K562 (cell line): ENCODE measurements at regions not wholly inside any gene's neighbourhood (a gene's known extent, or its start where the extent isn't known, plus 50 kb on each side); places are given as distances from the start of the nearest gene placed in this dataset.

Experiments used
- ATAC-seq: fragments of 200-7000 bp; cut with Tn5 transposase; 3 replicates; pipeline ENCODE4 v1.9.1; 2020; ENCODE audit warnings: moderate library complexity
- BruUV-seq: library from RNA; stranded (reverse); fragments of 400-500 nt; replicated peaks from 2 replicates; lab custom pipeline; 2021; lab: Mats Ljungman, UMichigan
- CTCF ChIA-PET: fragments of 300-600 bp; formaldehyde crosslinking; extraction: SDS; loops from one replicate; lab custom pipeline; 2021; ENCODE audit warnings: low intra/inter-chr PET ratio; lab: Yijun Ruan, JAX
- POLR2A ChIA-PET: fragments of 300-600, 350-650 bp; sonication (Branson Sonifier 250); formaldehyde crosslinking; extraction: SDS; loops from one replicate; lab custom pipeline; 2021; ENCODE audit warnings: antibody characterized with exemption, inconsistent platforms; lab: Yijun Ruan, JAX
- DNase-seq, 4 experiments: peaks; one replicate each; pipeline versions ENCODE4 v3.0.0 to v3.0.0-alpha.2; 2011 to 2018; ENCODE audit warnings: low spot score in 3 of 4, mixed read lengths in 3 of 4; ENCODE audit errors: extremely low read depth in 1 of 4
- FAIRE-seq: peaks from 2 replicates; lab custom pipeline; 2011; peaks lifted over from hg19 to GRCh38; lab: Jason Lieb, UNC
- H2AFZ ChIP-seq: 2 replicates; pipeline ENCODE4 v1.6.0; 2011; ENCODE audit warnings: low read depth, low read length, control low read depth, inconsistent platforms
- H3K27ac ChIP-seq: fragments of 200-600 bp; 3 replicates; pipeline ENCODE4 v1.8.0; 2011; ENCODE audit warnings: low read depth, mild to moderate bottlenecking, control low read depth, inconsistent platforms, low read length, moderate library complexity, mixed read lengths; ENCODE audit errors: extremely low read depth
- H3K27me3 ChIP-seq, 2 experiments: fragments of 300-600 bp in 1 of 2; 2 replicates in 1 of 2; 3 replicates in 1 of 2; pipeline versions ENCODE4 v1.6.0 to v1.8.0; 2011; ENCODE audit warnings: inconsistent platforms in 2 of 2, low read length in 2 of 2, mild to moderate bottlenecking in 1 of 2, mixed read lengths in 1 of 2, moderate library complexity in 1 of 2; ENCODE audit not compliant: control insufficient read depth in 2 of 2, insufficient read depth in 2 of 2
- H3K36me3 ChIP-seq: fragments of 300-600 bp; 3 replicates; pipeline ENCODE4 v1.8.0; 2011; ENCODE audit warnings: mild to moderate bottlenecking, low read length, inconsistent platforms; ENCODE audit not compliant: control insufficient read depth, insufficient read depth
- H3K4me1 ChIP-seq, 2 experiments: fragments of 200-600 bp in 1 of 2; replicated peaks in 1 of 2; 2 replicates in 1 of 2; 3 replicates in 1 of 2; pipeline versions ENCODE4 v1.5.1 to v1.8.0; 2011; ENCODE audit warnings: inconsistent platforms in 2 of 2, low read length in 2 of 2, mild to moderate bottlenecking in 1 of 2, mixed read lengths in 1 of 2, moderate library complexity in 1 of 2; ENCODE audit not compliant: control insufficient read depth in 2 of 2, insufficient read depth in 2 of 2
- H3K4me2 ChIP-seq: 2 replicates; pipeline ENCODE4 v1.6.1; 2011; ENCODE audit warnings: low read length, control low read depth, inconsistent platforms, mixed read lengths; ENCODE audit not compliant: insufficient read depth
- H3K4me3 ChIP-seq: fragments of 200-600 bp; sonication (generic), shearing (Covaris generic); 2 replicates; pipeline ENCODE4 v1.5.1; 2016; ENCODE audit warnings: control low read depth, inconsistent platforms
- H3K79me2 ChIP-seq: fragments of 200-600 bp; 3 replicates; pipeline ENCODE4 v1.8.0; 2011; ENCODE audit warnings: low read length, inconsistent platforms; ENCODE audit not compliant: control insufficient read depth, insufficient read depth
- H3K9ac ChIP-seq, 2 experiments: 2 replicates each; pipeline versions ENCODE4 v1.6.0 to v1.6.1; 2011; ENCODE audit warnings: low read depth in 2 of 2, low read length in 2 of 2, control low read depth in 1 of 2, inconsistent platforms in 1 of 2, mild to moderate bottlenecking in 1 of 2, mixed read lengths in 1 of 2; ENCODE audit not compliant: insufficient read depth in 1 of 2
- H3K9me1 ChIP-seq: one replicate; pipeline ENCODE4 v1.6.0; 2011; ENCODE audit warnings: inconsistent platforms, mild to moderate bottlenecking, low read length, moderate library complexity; ENCODE audit not compliant: control insufficient read depth, insufficient read depth
- H3K9me3 ChIP-seq: replicated peaks from 2 replicates; pipeline ENCODE4 v1.5.1; 2011; ENCODE audit warnings: low read depth, low read length, inconsistent platforms; ENCODE audit not compliant: control insufficient read depth, insufficient read depth
- H4K20me1 ChIP-seq: replicated peaks from 2 replicates; pipeline ENCODE4 v1.6.1; 2011; ENCODE audit warnings: low read length, inconsistent platforms, mixed read lengths; ENCODE audit not compliant: control insufficient read depth, insufficient read depth
- CEBPG ChIP-seq, 3 experiments: fragments of 200-800 bp in 1 of 3; sonication (Bioruptor generic) in 1 of 3; sonication (generic) in 1 of 3; formaldehyde crosslinking in 1 of 3; IDR thresholded peaks in 2 of 3; conservative IDR thresholded peaks in 1 of 3; 2 replicates each; pipeline versions ENCODE4 v1.6.1 to v1.8.0; 2016 to 2022; ENCODE audit warnings: missing compliant biosample characterization in 2 of 3, missing genetic modification characterization in 2 of 3, mild to moderate bottlenecking in 1 of 3, missing genetic modification reagents in 1 of 3
- HDGF ChIP-seq: fragments of 450-650 bp; IDR thresholded peaks from 2 replicates; pipeline ENCODE4 v1.6.1; 2016
- MTA1 ChIP-seq: fragments of 450-650 bp; IDR thresholded peaks from 2 replicates; pipeline ENCODE4 v1.6.1; 2017; ENCODE audit warnings: borderline replicate concordance
- NCOR1 ChIP-seq: fragments of 450-650 bp; IDR thresholded peaks from 2 replicates; pipeline ENCODE4 v1.6.1; 2016; ENCODE audit warnings: mild to moderate bottlenecking, moderate library complexity
- ZKSCAN3 ChIP-seq: fragments of 250-450 bp; sonication (Bioruptor Pico); IDR thresholded peaks from 2 replicates; pipeline ENCODE4 v1.4.0; 2020
- ZNF274 ChIP-seq: IDR thresholded peaks from 2 replicates; pipeline ENCODE4 v1.6.1; 2011; ENCODE audit warnings: low read depth, mild to moderate bottlenecking, low read length, moderate library complexity, borderline replicate concordance
- WGBS: fragments of 100-300 bp; shearing (Covaris generic); methylation state at CpG from one replicate; pipeline ENCODE4 v1.1.6; 2016; ENCODE audit warnings: low coverage, mixed read lengths; ENCODE audit not compliant: insufficient coverage; ENCODE audit errors: missing lambda C conversion rate; 5-methylcytosine and 5-hydroxymethylcytosine counted together
- in situ Hi-C: fragments of 300-500 bp; cut with MboI; formaldehyde crosslinking; loops from 4 replicates; pipeline ENCODE4 v1.15.0; 2018; ENCODE audit warnings: inconsistent platforms, mixed read lengths
- intact Hi-C: fragments of 100-400 bp; cut with micrococcal nuclease; formaldehyde crosslinking; loops from 2 replicates; pipeline ENCODE4 v1.14.2; 2022
- TF ChIP-seq, protein P1 (sequence below): fragments of 250-450 bp; sonication (Bioruptor Pico); IDR thresholded peaks from 2 replicates; pipeline ENCODE4 v1.8.0; 2022; ENCODE audit warnings: inconsistent platforms

DNA sequence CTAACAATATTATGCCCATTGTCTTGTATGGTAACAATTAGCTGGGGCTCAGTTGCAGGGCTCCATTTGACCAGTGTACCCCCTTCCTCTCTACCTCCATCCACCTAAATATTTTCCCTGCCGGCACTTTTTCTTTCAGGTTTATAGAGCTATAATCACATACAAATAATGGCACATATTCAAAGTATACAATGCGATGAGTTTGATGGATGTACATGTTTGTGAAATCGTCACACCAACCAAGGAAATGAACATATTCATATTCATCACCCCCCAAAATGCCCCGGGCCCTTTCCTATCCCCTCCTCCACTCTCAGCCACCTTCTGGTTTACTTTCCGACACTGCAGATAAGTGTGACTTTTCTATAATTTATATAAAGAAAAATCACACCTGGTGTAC lies 351.5 kb downstream of the GADD45G start (continued):
- no peak for TF ChIP-seq ZKSCAN3 (CRISPR knock-in tag)
- TF ChIP-seq MTA1 = no peak
- TF ChIP-seq ZNF274 = no peak

DNA sequence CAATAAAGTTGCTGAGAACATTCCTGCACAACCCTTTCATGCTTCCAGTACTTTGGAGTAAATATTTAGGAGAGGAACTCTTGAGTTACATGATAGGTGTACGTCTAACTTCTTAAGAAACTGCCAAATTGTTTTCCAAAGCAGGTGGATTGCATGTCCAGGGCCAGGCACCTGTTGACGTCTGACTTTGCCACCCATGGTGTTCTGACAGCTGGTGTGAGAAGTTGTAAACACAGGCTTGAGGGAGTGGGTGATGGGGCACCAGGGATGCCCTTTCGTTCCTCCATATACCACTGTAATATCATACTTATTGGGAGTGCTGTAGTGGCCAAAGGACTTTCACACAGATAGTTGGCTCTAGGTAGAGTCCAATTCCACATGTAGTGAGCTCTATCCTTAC lies 352.1 kb downstream of the GADD45G start:
- H3K4me1 ChIP-seq = no peaks in the 10 kb centered on the region; a peak in 1 of 5 replicates
- no peak overlapping the region for H3K4me3 ChIP-seq
- no peak overlapping the region for H3K27ac ChIP-seq
- ATAC-seq = no peak
- in situ Hi-C loops (no loop called here), intact Hi-C loops (no loop called here)
- 0% methylated on average over 3 of the region's 3 CpGs for WGBS
- no TSS peak for BruUV-seq
- no peak overlapping the region for H3K9ac ChIP-seq
- POLR2A ChIA-PET = interaction anchor here (1.1 kb wide), 1 partner anchor 46 kb away, joined by 3 read pairs; no protein-coding TSS in a partner anchor
- FAIRE-seq = no peak
- H4K20me1 ChIP-seq = no peaks in the 10 kb centered on the region
- H3K36me3 ChIP-seq = no peaks in the 10 kb centered on the region
- no peaks in the 10 kb centered on the region for H3K9me1 ChIP-seq
- no peaks in the 10 kb centered on the region for H3K79me2 ChIP-seq
- H3K4me2 ChIP-seq = no peak overlapping the region
- H2AFZ ChIP-seq = no peak overlapping the region
- CTCF ChIA-PET = no interaction called here
- no peak for DNase-seq
- H3K27me3 ChIP-seq = no peaks in the 10 kb centered on the region
- TF ChIP-seq NCOR1 = no peak
- no peak for TF ChIP-seq CEBPG (CRISPR knock-in tag; IDR thresholded peaks at IDR 0.05)
- no peak for TF ChIP-seq CEBPG (tag; conservative IDR thresholded peaks at IDR 0.05 in 1 of 2, IDR thresholded peaks at IDR 0.05 in 1 of 2)
- TF ChIP-seq, protein P1, sequence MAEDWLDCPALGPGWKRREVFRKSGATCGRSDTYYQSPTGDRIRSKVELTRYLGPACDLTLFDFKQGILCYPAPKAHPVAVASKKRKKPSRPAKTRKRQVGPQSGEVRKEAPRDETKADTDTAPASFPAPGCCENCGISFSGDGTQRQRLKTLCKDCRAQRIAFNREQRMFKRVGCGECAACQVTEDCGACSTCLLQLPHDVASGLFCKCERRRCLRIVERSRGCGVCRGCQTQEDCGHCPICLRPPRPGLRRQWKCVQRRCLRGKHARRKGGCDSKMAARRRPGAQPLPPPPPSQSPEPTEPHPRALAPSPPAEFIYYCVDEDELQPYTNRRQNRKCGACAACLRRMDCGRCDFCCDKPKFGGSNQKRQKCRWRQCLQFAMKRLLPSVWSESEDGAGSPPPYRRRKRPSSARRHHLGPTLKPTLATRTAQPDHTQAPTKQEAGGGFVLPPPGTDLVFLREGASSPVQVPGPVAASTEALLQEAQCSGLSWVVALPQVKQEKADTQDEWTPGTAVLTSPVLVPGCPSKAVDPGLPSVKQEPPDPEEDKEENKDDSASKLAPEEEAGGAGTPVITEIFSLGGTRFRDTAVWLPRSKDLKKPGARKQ (CRISPR knock-in tag) = no peak
- no peak for TF ChIP-seq HDGF
- no peaks in the 10 kb centered on the region for H3K9me3 ChIP-seq
